KMS-11 (cell line): ENCODE measurements at regions not wholly inside any gene's neighbourhood (a gene's known extent, or its start where the extent isn't known, plus 50 kb on each side); places are given as distances from the start of the nearest gene placed in this dataset.

Experiments used
- H2AFZ ChIP-seq: fragments of 200-600 bp; sonication (generic); 2 replicates; pipeline ENCODE4 v1.6.1; 2016; ENCODE audit warnings: antibody characterized with exemption, mixed run types, low read depth
- H3K27ac ChIP-seq: fragments of 200-600 bp; sonication (generic); 2 replicates; pipeline ENCODE4 v1.6.1; 2016; ENCODE audit warnings: mild to moderate bottlenecking, mixed run types
- H3K27me3 ChIP-seq: fragments of 200-600 bp; sonication (generic); 2 replicates; pipeline ENCODE4 v1.6.1; 2017; ENCODE audit warnings: mild to moderate bottlenecking, low read depth, mixed run types, moderate library complexity; ENCODE audit not compliant: insufficient read depth
- H3K36me3 ChIP-seq: fragments of 200-600 bp; sonication (generic); 2 replicates; pipeline ENCODE4 v1.6.1; 2017; ENCODE audit warnings: mild to moderate bottlenecking, mixed run types; ENCODE audit not compliant: insufficient read depth
- H3K4me1 ChIP-seq: fragments of 200-600 bp; sonication (generic); 2 replicates; pipeline ENCODE4 v1.6.1; 2016; ENCODE audit warnings: mild to moderate bottlenecking, low read depth, mixed run types; ENCODE audit not compliant: poor library complexity, severe bottlenecking
- H3K4me2 ChIP-seq: fragments of 200-600 bp; sonication (generic); 2 replicates; pipeline ENCODE4 v1.7.0; 2016; ENCODE audit warnings: mild to moderate bottlenecking, mixed run types
- H3K4me3 ChIP-seq: fragments of 200-600 bp; sonication (generic); IDR thresholded peaks from 2 replicates; pipeline ENCODE4 v1.6.1; 2017; ENCODE audit warnings: low read depth, low read length, mixed read lengths; ENCODE audit not compliant: insufficient read depth
- H3K79me2 ChIP-seq: fragments of 200-600 bp; sonication (generic); 2 replicates; pipeline ENCODE4 v1.6.1; 2016; ENCODE audit warnings: low read depth, mixed run types; ENCODE audit not compliant: insufficient read depth
- H3K9ac ChIP-seq: fragments of 200-600 bp; sonication (generic); 2 replicates; pipeline ENCODE4 v1.6.1; 2016; ENCODE audit warnings: mild to moderate bottlenecking, mixed run types
- H4K20me1 ChIP-seq: fragments of 200-600 bp; sonication (generic); 2 replicates; pipeline ENCODE4 v1.6.1; 2016; ENCODE audit warnings: mild to moderate bottlenecking, mixed run types; ENCODE audit not compliant: insufficient read depth
- CTCF ChIP-seq: fragments of 200-600 bp; sonication (generic); conservative IDR thresholded peaks from 2 replicates; pipeline ENCODE4 v1.6.1; 2017; ENCODE audit warnings: low read depth, mild to moderate bottlenecking, antibody characterized with exemption, low read length, moderate library complexity, mixed read lengths

DNA sequence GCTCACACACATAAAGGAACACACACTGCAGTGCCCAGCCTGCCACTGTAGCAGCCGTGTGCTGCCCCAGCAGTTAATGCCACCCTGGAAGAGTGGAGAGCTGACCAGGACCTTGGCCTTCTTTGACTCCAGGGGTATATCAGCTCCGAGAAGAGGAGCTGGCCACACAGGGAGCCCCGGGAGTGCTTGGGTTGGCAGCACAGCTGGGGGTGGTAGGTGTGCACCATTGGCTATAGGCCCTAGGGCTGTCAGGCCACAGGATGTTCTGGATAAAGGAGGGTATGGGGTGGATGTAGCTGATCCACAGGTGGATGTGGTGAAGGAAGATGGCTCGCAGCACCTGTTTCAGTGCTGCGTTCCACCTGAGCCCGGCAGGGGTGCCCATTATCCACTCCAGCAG lies 640.5 kb downstream of the PLPP3 start:
- no peaks in the 10 kb centered on the region for H3K79me2 ChIP-seq
- H3K9ac ChIP-seq: no peak overlapping the region
- H3K4me3 ChIP-seq: no peak overlapping the region
- no peak overlapping the region for H3K27ac ChIP-seq
- no peak overlapping the region for H2AFZ ChIP-seq
- no peaks in the 10 kb centered on the region for H3K4me1 ChIP-seq
- no peaks in the 10 kb centered on the region for H4K20me1 ChIP-seq
- H3K4me2 ChIP-seq: no peak overlapping the region
- no peaks in the 10 kb centered on the region for H3K27me3 ChIP-seq
- no peaks in the 10 kb centered on the region for H3K36me3 ChIP-seq
- no peak for TF ChIP-seq CTCF

- Histone ChIP-seq H3K4me2 (no peak overlapping the region), H3K79me2 (no peaks in the 10 kb centered on the region)
Measured at GRCh38 chr1:55938376-55938850, 641.0 kb downstream of the PLPP3 start.

DNA sequence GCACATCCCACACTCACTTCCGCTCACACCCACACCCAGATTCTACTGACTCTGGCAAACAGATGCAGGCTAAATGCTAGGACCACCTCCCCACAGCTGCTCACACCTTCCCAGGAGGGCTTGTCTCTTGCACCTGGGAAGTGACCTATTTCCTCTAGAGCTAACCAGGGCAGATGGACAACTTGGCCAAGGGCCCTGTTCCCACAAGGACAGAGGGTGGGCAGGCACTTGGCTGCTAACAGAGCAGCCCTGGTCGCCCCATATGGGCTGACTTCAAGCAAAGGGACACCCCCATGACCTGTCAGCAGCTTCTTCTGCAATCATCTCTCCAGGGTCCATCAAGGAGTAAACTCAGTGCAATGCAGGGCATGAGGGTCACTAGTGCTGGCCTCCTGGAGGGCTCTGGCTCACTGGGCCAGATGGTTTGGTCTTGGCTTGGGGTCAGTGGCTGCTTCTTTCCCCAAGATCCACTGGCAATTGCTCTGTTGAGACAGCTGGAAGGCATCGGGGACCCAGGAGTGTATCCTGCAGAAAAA lies 641.5 kb downstream of the PLPP3 start:
- H3K79me2 ChIP-seq: no peaks in the 10 kb centered on the region
- no peak overlapping the region for H3K9ac ChIP-seq
- no peak overlapping the region for H3K27ac ChIP-seq
- no peak overlapping the region for H3K4me2 ChIP-seq
- no peaks in the 10 kb centered on the region for H4K20me1 ChIP-seq
- no peak overlapping the region for H3K4me3 ChIP-seq
- H3K27me3 ChIP-seq: no peaks in the 10 kb centered on the region
- H3K36me3 ChIP-seq: no peaks in the 10 kb centered on the region
- no peak overlapping the region for H2AFZ ChIP-seq
- no peaks in the 10 kb centered on the region for H3K4me1 ChIP-seq
- no peak for TF ChIP-seq CTCF

More at GRCh38 chr1:55938376-55938850, 641.0 kb downstream of the PLPP3 start:
- no peaks in the 10 kb centered on the region for H4K20me1 ChIP-seq
- TF ChIP-seq CTCF: no peak
- H3K4me3 ChIP-seq: no peak overlapping the region
- H2AFZ ChIP-seq: no peak overlapping the region
- H3K36me3 ChIP-seq: no peaks in the 10 kb centered on the region
- no peaks in the 10 kb centered on the region for H3K27me3 ChIP-seq
- H3K9ac ChIP-seq: no peak overlapping the region
- no peak overlapping the region for H3K27ac ChIP-seq
- H3K4me1 ChIP-seq: no peaks in the 10 kb centered on the region

GRCh38 chr1:55935236-55935635 lies 644.1 kb downstream of the PLPP3 start:
- no peak for TF ChIP-seq CTCF

More at GRCh38 chr1:55935236-55935635, 644.1 kb downstream of the PLPP3 start:
- H3K27ac ChIP-seq: no peak overlapping the region
- H4K20me1 ChIP-seq: no peaks in the 10 kb centered on the region
- no peaks in the 10 kb centered on the region for H3K36me3 ChIP-seq
- no peak overlapping the region for H3K4me3 ChIP-seq
- H3K4me1 ChIP-seq: no peaks in the 10 kb centered on the region
- no peak overlapping the region for H3K9ac ChIP-seq
- H3K4me2 ChIP-seq: no peak overlapping the region
- H2AFZ ChIP-seq: no peak overlapping the region
- H3K79me2 ChIP-seq: no peaks in the 10 kb centered on the region
- no peaks in the 10 kb centered on the region for H3K27me3 ChIP-seq
